Nucleus accumbens (tissue), 56 donors: ENCODE measurements at regions not wholly inside any gene's neighbourhood (a gene's known extent, or its start where the extent isn't known, plus 50 kb on each side); places are given as distances from the start of the nearest gene placed in this dataset.
"Not testable (repeated sequence)": the region's sequence is repeated elsewhere in the genome, so short reads cannot be mapped to it uniquely, and the experiment has no call there.

Experiments used
- DNase-seq, 56 donors: peaks; one replicate each; lab custom pipeline; 2025; lab: John Stamatoyannopoulos, UW

DNA sequence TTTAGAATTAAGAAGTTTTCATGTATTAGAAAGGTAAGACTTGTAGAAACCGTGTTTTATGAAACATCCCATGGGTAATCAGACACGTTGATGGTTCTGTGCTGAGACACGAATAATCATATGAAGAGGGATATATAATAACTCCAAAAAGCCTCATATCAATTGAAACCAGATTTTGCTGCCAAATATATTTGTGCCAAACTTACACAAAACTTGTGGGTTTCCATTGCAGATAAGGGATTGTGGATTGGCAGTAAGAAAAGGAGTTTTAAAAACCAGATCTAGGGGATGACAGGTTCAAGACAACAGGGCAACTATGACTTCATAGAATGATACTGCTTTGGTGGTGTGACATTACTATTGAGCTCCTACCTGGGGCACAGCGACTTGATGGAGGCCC is 616.1 kb downstream of the BCOR start:
- DNase-seq, result no peak

DNA sequence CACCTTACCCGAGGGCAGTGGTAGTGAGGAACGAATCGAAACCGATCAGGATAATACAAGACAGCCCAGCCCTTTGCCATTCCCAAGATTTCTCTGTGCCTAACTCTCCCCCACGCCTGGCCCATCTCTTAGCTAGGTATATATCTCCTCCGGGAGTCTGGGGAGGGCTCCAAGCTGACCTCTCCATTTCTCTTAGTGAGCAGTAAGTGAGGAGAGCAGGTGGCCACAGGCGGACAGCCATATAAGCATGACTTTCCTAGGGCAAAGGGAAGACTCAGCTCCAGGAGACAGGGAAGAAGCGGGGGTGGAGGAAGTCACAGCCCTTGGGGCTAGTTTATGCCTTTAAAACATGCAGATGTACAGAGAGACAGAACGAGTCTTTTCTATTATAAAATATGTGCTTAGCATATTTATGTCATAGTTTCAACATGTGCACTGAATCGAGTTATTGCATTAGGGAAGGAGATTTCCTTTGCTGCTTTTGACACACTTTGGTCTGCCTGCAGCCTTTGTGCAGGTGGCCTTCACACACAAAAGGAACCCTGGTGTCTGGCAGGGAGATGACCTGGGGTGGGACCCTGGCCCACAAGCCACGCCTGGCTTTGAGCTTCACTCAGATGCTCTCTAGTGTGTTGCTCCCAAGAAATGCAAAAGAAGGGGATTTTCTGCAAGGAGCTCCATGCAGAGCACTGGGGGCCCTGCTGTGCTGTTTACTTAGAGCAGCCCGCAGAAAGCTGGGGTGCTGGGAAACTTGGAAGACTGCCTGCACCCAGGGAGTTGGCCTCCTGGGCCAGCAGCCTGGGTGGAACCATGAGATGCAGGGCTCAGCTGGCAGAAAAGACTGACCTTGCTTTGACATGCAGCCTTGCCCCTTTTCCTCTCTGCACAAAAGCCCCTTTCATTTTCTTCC is 613.3 kb downstream of the BCOR start:
- peak in 21 of 56 donors; percentile 0 to 43 (median 11) for DNase-seq

DNA sequence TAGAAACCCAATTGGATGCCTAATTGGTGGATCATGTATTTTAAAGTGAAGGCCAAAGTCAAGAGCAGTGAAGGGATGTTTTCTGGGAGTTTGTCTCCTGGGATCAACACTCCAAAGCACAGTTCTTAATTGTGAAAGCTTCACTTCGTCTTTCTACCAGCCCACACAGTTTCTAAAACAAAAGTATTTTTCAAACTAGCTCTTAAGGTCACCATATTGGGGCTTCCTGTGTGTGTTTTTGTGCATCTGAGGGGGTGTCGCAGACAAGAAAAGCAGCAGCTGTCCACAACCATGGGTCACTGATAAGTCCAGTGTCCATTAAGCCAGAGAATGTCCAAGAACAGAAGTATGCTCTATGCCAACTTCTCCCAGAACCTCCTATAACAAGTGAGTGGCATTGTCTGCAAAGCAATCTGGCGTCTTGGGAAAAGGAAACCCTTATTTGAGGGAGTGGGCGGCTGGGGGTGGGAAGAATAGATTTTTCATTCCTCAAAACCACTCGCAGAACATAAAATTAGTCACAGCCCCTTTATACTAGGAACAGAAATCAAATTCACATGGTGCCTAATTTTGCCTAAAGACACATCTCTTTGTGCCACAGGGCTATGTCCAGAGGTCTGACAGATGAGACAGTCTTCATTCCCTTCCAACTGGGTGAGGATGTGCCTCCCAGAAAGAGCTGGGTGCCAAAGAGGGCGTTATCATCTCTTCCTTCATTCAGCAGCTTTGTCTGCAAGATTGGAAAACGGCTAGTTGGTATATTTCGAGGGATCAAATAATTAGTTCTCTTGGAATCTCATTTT is 610.4 kb downstream of the BCOR start:
- DNase-seq, result peak in 7 of 56 donors; percentile 1 to 14 (median 4)

DNA sequence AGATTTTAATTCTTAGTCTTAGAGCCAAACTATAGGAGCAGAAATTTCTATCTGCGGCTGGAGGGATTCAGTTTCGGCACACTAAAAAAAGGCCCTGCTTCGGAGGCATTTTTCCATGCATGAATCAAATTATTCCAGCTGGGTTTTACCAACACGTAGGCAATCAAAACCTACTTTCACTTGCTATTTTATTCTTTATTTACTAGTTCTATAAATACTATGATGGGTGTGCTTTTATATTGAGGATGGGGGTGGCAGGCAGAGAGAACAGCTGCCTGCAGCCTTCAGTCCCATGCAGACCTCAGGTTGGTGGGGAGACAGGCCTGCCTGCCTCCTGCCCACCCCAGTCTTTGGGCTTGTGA is 609.8 kb downstream of the BCOR start:
- DNase-seq, result no peak

DNA sequence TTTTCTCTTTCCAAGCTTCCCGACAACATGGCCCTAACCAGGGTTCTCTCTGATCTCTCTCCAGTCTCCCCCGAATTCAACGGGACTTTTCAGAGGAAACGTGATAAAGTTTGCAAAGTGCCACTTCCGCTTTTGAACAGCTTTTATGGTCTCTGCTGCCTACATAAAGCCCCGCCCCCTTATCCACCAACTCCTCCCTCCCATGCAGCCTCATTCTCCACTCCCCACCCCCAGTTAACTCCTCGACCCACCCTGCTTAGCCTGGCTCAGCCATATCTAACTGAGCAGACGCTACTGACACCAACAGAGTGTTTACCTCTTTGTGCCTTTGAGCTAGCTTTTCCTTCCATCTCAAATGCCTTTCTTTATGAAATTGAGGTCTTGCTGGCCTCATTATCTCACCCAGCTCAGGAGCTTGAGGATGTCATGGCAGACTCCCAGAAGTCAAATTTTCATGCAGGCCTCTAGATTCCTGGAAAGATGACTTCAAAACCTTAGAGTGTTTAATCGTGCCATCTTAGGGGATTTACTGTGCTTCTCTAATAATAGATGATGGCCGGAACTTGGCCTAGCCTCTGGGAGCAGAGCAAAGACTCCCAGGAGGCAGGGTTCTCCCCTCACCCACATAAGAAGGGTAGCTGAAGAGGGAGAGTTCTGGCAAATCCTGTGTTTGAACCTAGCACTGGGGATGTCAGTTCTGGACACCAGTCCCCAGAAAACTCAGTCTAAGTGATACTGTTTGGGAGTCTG is 606.0 kb downstream of the BCOR start:
- DNase-seq, result no peak

DNA sequence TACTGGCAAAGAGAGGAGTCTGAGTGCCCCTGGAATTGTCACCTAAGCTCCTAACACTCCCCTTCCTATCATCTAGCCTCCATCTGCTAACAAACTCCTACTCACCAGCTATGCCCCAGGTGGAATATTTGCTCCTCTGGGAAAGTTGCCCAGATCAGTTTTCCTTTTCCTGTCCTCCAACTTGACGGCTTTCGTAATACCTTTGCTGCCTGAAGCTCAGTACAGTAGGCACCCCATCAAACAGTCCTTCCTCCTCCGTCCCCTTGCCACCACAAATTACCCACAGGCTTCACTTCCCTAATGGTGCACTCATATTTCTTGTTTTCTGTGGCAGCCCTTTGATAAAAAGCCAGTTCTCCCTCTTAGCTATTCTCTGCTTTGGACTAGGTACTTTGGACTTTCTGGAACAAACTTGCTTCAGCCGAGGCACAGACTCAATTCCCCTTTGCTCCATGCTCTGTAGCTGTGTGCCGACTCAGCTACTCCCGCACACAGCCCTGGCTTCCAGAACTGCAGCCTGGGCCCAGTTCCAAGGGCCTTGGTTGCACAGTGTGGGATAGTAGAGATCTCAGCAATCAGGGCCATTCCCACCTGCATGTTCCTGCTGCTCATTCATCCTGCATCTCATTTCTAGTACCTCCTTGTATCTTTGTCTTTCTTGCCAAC is 605.1 kb downstream of the BCOR start:
- peak in 1 of 56 donors; percentile 4 for DNase-seq

DNA sequence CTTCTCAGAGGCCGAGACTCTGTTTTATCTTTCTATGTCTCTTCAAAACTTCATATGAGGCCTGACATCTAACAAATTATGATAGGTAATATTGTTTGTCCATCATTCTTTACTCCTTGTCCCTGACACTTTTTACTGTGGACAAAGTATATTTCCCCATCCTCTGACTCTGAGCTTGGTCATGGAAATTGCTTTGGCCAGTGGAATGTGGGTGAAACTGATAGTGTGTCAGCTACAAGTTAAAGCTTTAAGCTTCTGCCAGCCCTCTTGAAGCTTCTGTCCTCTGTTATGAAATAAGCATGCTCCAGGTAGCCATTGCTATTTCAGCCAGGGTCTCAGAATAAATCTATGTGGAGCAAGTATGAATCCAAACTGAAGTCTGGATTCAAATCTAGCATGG is 604.6 kb downstream of the BCOR start:
- no peak for DNase-seq

DNA sequence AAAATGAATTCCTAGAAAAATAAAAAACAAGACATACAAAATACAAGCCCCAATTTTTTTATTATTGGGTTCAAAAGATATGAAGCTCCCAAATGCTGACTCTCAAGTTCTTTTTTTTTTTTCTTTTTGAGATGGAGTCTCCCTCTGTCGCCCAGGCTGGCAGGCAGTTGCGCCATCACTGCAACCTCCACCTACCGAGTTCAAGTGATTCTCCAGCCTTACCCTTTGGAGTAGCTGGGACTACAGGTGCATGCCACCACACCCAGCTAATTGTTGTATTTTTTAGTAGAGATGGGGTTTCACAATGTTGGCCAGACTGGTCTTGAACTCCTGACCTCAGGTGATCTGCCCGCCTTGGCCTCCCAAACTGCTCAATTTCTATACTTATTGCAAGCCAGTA is 600.6 kb downstream of the BCOR start:
- not testable (repeated sequence) for DNase-seq

DNA sequence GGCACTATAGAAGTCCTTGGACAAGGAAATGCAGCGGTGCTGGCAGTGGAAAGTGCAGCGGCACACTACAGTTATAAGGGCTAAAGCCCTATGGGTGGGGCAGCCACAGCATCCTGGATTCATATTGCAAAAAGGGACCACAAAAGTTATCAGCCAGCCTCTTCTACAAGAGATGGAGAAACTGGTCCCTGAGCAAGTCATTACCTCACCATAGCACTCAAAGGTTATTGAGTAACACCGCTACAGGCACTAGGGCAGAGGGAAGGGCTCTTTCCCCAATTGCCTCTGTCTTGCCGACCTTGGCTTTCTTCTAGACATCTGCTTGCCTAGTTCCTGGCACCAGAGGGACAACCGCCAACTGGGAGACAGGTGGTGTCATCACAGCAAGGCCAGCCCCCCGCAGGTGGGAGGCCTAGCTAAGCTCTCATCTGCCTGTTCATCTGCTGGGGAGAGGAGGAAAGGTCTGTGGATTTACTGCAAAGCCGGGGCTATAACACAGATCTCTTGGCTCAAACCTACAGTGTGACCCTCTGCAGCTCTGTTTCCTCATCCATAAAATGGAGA is 600.0 kb downstream of the BCOR start:
- no peak for DNase-seq

DNA sequence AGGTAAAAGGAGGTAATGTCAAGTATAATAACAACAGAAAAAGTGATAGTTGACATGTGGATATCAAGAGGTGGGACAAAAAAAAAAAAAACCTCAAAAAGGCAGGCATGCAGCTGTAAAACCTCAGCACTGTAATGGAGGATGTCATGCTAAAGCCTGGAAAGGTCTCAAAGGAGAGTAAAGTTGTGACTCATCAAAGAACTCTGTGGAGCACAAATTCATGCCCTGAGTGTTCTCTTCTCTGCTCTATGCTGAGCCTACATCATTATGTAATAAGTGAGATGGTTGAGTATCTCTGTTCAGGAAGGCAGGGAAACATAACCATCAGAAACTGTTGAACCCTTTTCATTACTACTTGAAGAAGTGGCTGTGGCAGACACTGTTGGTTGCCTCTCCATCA is 597.8 kb downstream of the BCOR start:
- DNase-seq, result no peak

DNA sequence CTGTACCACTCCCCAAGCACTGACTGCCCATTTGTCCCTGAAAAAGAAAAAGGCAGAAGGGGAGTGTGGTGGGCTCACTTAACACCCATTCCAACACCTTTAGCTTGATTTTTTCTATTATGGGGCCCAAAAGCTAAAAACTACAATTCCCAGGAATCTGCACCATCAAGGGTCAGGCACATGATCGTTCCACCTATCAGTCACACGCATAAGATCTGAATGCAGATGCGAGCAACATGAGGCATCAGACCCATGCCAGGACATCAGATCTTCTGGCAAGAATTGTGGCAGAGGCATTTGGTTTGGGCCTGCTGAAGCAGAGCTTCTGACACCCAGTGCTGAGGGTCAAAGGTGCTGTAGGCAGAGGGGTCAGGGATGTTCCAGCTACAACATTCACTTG is 595.9 kb downstream of the BCOR start:
- DNase-seq, result no peak

DNA sequence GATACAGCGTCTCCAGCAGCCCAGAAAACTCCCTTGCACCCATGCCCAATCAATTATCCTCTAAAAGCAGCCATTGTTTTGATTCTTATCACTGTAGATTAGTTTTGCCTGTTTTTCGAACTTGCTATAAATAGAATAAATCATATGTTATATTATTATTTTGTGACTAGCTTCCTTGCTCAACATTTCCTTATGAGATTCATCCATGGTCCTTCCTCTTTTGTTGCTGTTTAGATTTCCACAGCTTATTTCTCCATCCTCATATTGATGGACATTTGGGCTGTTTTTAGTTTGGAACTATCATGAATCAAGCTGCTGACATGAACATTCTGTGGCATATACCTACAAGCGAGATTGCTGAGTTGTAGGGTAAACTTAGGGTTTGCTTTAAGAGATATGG is 595.3 kb downstream of the BCOR start:
- DNase-seq, result no peak

DNA sequence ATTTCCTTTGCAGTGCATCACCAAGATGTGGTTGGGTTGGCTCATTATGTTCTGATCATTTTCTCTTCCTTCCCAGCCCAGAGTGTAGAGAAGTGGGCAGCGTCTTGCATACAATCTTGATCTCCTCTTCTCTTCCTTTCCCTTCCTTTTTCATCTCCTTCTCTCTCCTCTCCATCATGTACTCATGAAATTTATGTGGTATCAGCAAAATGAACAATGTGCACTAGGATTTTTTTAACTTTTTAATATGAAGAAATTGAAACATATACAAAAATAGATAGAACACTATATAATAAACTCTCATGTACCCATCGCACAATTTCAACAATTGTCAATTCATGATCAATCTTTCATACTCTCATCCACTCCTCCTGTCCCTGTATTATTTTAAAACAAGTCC is 593.5 kb downstream of the BCOR start:
- no peak for DNase-seq

DNA sequence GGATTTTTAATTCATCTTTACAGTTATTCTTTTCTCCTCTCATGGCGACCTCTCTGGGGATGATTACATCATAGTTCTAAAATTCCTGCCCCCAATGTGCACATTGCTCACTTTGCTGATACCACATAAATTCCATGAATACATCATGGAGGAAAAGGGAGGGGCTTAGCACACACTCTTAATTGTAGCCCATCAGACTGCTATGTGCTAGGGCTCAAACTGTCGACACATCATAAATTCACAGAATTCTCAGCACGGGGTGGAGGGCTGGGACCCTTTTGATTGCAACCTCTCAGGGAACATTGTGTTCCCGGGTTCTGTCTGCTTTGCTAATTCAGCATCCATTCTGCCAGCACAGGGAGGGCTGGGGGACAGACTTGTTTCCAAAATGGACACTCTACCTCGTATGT is 592.9 kb downstream of the BCOR start:
- no peak for DNase-seq

DNA sequence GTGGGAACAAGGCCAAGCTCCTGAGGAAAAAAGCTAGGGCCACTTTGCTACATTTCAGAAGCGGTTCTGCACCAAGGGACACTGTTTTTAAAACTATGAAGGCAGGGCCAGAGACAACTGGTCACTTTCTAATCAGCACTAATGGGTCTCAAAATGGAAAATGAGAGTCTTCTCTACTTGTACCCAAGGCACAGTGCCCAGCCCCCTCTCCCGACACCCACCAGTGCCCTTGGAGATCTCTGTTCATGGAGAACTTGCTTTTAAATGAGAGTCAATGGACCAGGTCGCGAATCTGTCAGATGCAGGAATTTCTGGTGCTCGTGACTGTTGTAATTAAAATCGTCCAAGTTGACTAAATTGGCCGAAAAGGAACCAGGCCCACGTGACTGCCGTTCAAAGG is 591.6 kb downstream of the BCOR start:
- DNase-seq, result no peak

DNA sequence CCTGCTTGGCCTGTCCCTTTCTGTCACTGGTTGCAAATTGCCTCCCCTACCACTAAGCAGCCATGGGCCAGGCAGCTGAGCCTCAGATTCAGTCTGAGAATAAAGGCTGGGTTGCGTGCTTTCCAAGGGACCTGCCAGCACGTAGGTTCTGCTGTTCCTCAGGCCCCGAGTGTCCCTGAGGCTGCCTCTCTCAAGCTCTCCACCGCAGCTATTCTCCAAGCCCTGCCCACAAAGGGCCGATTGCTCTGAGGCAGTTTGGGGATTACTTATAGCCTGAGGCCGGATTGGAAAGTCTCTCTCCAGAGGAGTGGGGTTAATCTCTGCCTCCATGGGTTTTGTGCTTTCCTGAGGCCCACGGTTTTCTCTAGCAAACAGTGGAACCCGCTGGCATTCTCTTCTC is 590.7 kb downstream of the BCOR start:
- no peak for DNase-seq

DNA sequence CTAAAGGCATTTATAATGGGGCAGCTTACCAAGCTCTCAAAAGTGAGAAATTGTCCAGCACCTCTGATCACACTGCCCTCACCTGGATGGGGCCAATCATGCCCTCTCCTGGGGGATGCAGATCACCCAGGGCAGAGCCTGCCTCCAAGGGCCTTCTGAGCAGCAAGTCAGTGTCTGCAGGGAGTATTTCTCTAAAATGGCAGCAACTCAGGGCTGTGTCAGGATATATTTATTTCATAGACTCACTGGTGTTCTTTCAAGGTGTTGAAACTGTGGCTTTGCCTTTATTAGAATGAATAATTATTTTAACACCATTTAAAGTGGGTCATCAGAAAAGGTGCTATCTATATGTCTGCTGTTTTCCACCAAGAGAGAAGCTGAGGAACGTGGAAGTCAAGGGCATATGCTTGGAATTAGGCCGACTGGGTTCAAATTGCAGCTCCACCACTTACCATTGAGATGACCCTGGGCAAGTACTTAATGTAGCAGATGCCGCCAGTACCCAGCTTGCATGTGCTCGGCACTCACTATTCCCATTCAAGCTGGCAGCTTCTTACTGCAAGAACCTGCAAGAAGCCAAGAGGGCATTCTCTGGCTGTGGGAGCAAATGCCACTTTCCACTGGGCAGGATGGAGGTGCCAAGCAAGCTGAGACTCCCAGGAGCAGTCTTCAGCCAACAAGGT is 590.0 kb downstream of the BCOR start:
- no peak for DNase-seq

DNA sequence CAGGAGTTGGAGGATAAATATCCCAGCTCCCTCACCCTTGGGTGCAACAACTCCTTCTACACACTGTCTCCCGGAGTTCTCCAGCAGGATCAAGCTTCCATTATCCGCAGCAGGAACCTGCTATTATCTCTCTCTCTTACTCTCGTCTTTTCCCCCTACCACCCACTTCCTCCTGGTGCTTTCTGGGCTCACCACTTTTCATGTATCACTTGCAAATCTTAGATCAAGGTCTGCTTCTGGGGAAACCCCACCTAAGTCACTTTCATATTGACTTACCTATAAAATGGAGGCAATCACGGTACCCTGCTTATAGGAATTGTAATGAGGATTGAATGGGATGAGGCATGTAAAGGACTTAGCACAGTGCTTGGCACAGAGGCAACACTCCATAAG is 589.5 kb downstream of the BCOR start:
- no peak for DNase-seq

DNA sequence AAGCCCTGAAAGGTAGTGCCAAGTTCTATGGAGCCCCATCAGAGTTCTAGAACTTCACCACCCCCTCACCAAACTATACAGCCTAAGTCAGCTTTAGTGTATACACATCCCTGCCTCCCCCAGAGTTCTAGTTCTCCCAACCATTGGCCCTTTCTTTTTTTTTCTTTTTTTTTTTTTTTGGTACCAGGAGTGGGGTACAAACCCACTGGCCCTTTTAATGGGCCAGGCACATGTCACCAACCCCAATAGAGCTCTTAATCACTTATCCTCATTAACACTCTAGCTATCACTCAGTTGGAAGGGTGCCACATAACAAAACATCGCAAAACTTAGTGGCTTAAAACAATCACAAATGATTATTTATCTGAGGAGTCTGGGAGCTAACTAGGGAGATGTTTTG is 588.6 kb downstream of the BCOR start:
- no peak for DNase-seq

DNA sequence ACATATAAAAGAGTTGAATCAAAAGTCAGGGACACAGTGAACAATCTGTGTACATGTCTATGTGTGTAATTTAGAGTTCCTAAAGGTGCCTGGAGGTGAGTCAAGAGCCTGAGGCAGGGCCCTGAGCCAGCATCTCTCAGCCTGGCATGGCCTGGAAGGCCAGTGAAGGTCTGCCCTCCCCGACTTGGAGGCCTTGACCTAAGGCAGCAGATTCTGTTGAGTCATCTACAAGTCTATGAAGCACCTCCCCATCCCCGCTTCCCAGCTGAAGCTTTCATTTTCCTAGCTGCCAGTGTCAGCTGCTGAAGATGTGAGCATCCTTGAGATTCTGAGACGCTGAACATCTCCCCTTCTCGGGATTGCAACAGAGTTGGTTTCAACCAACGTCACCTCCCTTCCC is 583.9 kb downstream of the BCOR start:
- DNase-seq, result no peak
